Right renal cortex interstitium (tissue), 3 donors: ENCODE measurements at regions not wholly inside any gene's neighbourhood (a gene's known extent, or its start where the extent isn't known, plus 50 kb on each side); places are given as distances from the start of the nearest gene placed in this dataset.

Experiments used
- DNase-seq, 3 donors: peaks; one replicate each; pipeline ENCODE4 v3.0.0-alpha.2; 2013; ENCODE audit warnings: low read depth in 3 of 3, low spot score in 2 of 3

GRCh38 chr4:105092356-105092755, 54.3 kb upstream of the TET2 start:
- DNase-seq = peak in 2 of 3 donors; percentile 2 to 4

- no peak for DNase-seq
Observed at GRCh38 chr4:105092768-105093167, 53.9 kb upstream of the TET2 start.

GRCh38 chr4:105093975-105094374, 52.7 kb upstream of the TET2 start:
- no peak for DNase-seq
